Renal cortex interstitium (tissue), 11 donors: ENCODE measurements at regions not wholly inside any gene's neighbourhood (a gene's known extent, or its start where the extent isn't known, plus 50 kb on each side); places are given as distances from the start of the nearest gene placed in this dataset.
A peak's percentile ranks its signal among the peaks of the same experiment; 100 is the strongest.
"Not testable (repeated sequence)": the region's sequence is repeated elsewhere in the genome, so short reads cannot be mapped to it uniquely, and the experiment has no call there.

Experiments used
- DNase-seq, 11 donors: peaks; one replicate each; pipeline ENCODE4 v3.0.0-alpha.2; 2013; ENCODE audit warnings: low read depth in 9 of 11, low spot score in 4 of 11; ENCODE audit errors: extremely low read depth in 1 of 11

- DNase-seq = no peak
Observed at GRCh38 chr3:11915621-11916424, 69.1 kb upstream of the TAMM41 start.

GRCh38 chr3:11916425-11916762 is 69.7 kb upstream of the TAMM41 start:
- not testable (repeated sequence) for DNase-seq

GRCh38 chr3:11917051-11917450 is 70.4 kb upstream of the TAMM41 start:
- no peak for DNase-seq

DNA sequence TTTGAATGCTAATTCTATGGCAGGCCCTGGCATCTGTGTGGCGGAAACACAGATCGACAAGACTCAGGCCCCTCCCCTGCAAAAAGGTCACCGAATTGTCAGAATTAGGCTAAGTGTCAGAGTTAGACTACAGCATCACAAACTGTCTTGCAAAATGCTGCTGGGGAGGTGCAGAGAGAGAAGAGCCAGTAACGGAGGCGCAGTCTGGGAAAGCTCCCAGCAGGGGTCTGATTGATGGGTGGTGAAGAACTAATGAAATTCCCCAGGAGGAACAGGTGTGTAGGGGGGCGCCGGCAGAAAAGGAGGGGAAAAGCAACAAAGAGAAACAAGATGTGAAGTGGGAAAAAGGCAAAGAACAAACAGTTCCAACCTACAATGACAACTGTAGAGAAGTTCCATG is 72.7 kb upstream of the TAMM41 start:
- no peak for DNase-seq

DNA sequence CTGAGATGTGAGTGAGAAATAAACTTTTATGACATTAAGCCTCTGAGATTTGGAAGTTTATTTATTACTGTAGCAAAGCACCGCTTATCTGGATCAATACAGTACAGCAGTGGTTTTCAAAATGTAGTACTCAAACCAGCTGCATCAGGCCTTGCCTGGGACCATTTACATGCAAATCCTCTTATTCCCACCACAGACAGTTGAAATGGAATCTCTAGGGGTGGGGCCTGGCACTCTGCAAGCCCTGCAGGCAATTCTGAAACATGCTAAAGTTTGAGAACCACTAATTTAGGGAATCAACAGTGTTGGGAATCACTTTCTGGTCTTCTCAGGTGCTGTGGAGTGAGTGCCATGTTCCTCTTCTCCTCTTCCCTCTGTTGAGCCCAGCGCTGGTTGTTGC is 77.8 kb upstream of the TAMM41 start:
- no peak for DNase-seq

DNA sequence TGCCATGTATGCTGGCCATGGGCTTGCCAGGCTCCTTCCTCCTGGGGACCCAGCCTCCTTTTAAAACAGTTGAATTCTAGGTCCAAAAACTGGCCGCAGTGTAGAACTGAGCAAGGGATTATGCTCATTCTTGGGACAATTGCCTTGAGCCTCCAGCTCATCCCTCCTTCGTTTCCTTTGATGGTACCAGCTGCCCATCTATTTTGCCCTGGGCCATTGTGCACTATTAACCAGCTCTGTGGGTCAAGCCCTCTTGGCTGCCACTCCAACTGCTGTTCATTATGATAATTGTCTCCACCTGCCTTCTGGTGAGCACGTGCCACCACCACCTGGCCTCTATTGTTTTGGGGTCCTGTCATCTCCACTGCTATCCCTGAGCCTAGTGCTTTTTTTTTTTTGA is 75.8 kb upstream of the SYN2 start:
- DNase-seq = no peak

DNA sequence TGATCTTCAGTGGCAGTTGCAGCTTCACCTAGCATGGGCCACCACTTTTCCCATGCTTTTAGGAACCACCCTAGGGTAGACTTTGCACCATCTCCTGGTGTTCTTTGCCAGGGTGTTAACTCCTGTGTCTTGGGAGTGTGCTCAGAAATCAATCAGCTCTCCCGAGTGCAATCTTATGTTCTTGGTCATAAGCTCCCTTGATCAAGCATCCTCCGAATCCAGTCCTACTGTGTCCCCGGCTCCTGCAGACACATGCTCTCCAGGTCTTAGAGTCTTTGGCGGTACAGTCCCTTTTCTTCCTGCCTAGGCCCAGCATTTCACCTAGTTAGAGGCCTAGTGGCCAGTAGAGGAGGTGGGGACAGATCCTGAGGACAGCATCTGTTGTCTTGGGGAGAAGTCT is 74.7 kb upstream of the SYN2 start:
- no peak for DNase-seq

DNA sequence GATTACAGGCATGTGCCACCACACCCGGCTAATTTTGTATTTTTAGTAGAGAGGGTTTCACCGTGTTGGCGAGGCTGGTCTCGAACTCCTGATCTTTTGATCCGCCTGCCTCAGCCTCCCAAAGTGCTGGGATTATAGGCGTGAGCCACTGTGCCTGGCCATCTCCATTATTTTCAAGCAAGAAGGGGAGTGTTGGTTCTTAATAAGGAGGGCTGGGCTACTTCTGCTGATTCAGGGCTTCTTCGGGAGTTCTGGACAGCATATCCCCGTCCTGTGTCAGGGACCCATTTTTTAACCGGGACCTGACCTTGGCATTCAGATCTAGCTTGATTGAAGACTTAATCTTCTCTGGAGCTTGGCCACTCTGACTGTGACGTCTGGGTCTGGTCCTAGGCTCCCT is 74.1 kb upstream of the SYN2 start:
- no peak for DNase-seq

DNA sequence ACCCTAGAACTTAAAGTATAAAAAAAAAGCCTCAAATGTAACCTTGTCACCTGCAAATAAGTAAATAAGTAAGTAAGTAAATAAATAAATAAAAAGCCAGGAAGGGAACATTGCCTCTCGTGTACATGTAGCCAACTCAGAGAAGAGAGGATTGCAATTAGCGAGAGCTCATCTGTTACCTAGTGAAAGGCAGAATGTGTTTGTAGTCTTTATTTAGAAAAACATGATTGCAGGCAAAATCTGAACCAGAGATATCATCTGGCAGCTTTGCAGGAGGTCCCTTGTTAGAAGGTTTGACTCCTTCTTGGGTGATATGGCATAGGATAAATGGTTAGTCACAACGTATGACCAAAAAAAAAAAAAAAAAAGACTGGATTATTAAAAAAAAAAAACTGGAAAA is 71.6 kb upstream of the SYN2 start:
- no peak for DNase-seq

- DNase-seq = no peak
Observed at GRCh38 chr3:11933529-11933928, 70.7 kb upstream of the SYN2 start.

DNA sequence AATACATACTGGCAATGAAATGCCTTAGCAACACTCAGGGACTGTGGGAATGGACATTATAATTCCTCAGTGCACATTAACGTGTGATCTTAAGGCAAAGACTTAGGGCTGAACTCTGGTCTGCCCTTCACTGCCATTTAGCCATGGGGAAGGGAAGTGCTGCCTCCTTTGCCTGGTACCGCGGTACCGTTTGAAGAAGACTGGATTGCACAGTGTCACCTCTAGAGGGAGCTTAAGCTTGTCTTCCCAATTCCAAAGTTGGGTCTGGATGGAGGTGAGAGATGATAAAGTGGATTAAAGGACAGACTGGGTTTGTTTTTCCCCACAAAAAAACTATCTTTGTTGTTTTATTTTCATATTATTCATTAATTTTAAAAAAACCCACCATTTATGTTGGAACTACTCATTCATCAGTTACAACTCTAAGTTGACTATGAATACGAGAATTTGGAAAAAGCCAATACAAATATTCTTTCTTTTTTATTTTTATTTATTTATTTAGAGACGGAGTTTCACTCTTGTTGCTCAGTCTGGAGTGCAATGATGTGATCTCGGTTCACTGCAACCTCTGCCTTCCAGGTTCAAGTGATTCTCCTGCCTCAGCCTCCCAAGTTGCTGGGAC is 60.0 kb upstream of the SYN2 start:
- DNase-seq = peak in 1 of 11 donors; percentile 13

GRCh38 chr3:11948331-11948730 is 55.9 kb upstream of the SYN2 start:
- DNase-seq = no peak

DNA sequence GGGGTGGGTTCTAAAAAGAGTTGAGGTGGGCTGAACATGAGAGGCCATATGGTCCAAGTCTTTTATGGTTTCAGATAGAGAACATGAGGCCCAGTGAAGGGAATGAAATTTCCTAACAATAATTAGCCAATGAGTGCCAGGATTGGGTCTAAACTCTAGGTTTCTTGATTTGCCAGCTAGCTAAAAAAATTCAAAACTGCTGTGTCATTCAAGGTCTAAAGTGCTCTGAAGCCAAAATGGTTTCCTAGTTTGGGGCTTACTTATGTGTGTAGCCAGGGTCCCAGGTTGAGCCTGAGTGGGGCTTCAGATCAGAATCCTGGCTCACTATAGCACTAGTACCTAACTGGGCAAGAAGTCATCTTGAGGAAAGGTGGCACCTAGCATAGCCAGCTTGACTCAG is 55.3 kb upstream of the SYN2 start:
- DNase-seq = no peak

DNA sequence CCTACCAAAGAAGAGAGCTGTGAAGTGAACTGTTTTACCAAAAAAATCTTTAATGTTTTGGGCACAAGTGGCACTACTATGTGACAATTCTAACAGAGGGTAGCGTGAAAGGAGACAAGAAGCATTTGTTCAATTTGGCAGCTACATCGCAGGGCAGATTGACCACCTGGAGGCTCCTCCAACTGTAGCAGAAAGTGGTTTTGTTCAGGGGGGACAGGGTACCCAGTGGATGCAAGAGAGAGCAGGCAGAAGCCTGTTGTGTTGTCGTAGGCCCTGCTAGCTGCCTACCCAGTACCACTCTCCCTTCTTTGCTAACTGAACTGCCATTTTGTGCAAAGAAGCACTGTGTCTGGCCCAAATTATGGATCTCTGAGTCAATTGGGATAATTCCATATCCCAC is 54.8 kb upstream of the SYN2 start:
- DNase-seq = no peak

DNA sequence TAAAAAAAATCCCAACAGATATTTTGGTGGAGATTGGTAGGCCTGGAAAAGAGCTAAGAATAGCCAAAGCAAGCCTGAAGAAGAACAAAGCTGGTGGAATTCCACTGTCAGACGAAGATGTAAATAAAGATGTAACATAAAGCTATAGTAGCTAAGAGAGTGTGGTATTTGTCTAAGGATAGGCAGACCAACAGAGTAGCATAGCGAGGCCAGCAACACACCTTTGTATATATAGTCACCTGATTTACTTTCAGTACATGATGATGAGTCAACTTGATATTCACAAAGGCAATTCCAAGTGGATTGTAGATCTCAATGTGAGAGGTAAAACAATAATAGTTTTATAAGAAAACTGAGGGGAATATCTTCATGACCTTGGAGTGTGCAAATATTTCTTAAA is 53.6 kb upstream of the SYN2 start:
- no peak for DNase-seq

GRCh38 chr3:11953350-11953749 is 50.8 kb upstream of the SYN2 start:
- no peak for DNase-seq

DNA sequence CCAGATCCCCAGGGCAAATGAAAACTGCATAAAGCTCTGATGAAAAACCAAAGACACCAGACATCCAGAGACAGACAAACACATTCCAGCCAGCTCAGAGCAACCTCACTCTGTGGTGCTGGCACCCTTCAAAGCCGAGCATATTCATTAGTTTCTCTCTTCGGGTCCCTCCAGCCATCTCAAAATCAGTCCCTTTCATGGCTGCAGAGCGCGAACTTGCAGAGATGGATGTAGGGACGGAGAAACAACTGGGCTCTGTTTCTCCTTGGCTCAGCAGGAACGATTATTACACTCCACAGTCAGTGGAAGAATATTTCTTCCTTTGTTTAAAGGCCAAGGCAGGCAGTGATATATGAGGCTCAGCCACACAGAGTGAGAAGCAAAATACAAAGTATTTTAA is 50.4 kb upstream of the SYN2 start:
- DNase-seq = no peak

GRCh38 chr3:11954312-11954934 is 49.8 kb upstream of the SYN2 start:
- DNase-seq = no peak
